Ovary (tissue), 7 donors: ENCODE measurements at regions not wholly inside any gene's neighbourhood (a gene's known extent, or its start where the extent isn't known, plus 50 kb on each side); places are given as distances from the start of the nearest gene placed in this dataset.
"Not testable (repeated sequence)": the region's sequence is repeated elsewhere in the genome, so short reads cannot be mapped to it uniquely, and the experiment has no call there.

Experiments used
- DNase-seq, 5 donors: peaks; one replicate each; pipeline ENCODE4 v3.0.0-alpha.2; 2019 to 2020
- H3K27ac ChIP-seq, 2 donors: fragments of 200-600 bp; one replicate each; pipeline versions ENCODE4 v1.5.1 to v1.8.0; 2019 to 2022
- H3K27me3 ChIP-seq: fragments of 200-600 bp; one replicate; pipeline ENCODE4 v1.8.0; 2022
- H3K36me3 ChIP-seq: fragments of 200-600 bp; sonication (generic); one replicate; pipeline ENCODE4 v1.5.1; 2019
- H3K4me1 ChIP-seq: one replicate; pipeline ENCODE4 v1.8.1; 2013; ENCODE audit warnings: mild to moderate bottlenecking, moderate library complexity; ENCODE audit not compliant: insufficient read depth
- H3K4me3 ChIP-seq: fragments of 200-600 bp; sonication (generic); one replicate; pipeline ENCODE4 v1.5.1; 2017
- H3K9me3 ChIP-seq, 2 donors: fragments of 200-600 bp in 1 of 2; sonication (generic) in 1 of 2; one replicate each; pipeline versions ENCODE4 v1.5.1 to v1.8.1; 2013 to 2019; ENCODE audit warnings: mild to moderate bottlenecking in 1 of 2, moderate library complexity in 1 of 2
- CTCF ChIP-seq, 3 donors: fragments of 450-650 bp in 2 of 3; fragments of 200-600 bp in 1 of 3; IDR thresholded peaks; one replicate each; pipeline versions ENCODE4 v1.5.1 to v1.8.0; 2016 to 2022; ENCODE audit warnings: antibody characterized with exemption in 3 of 3, mild to moderate bottlenecking in 1 of 3
- EP300 ChIP-seq: sonication (generic); formaldehyde crosslinking; IDR thresholded peaks from one replicate; pipeline ENCODE4 v1.6.1; 2017; ENCODE audit warnings: antibody characterized with exemption
- POLR2A ChIP-seq: fragments of 450-650 bp; IDR thresholded peaks from one replicate; pipeline ENCODE4 v1.6.1; 2017; ENCODE audit warnings: antibody characterized with exemption, mild to moderate bottlenecking, moderate library complexity
- WGBS, 3 donors: extraction: QIAGEN DNeasy Blood & Tissue Kit in 1 of 3; methylation state at CpG; one replicate each; pipeline versions ENCODE4 v1.1.5 to v1.1.7; 2013 to 2017; 5-methylcytosine and 5-hydroxymethylcytosine counted together
- intact Hi-C, 4 donors: fragments of 100-400 bp; cut with DNase I; formaldehyde crosslinking; loops; one replicate each; pipeline versions ENCODE4 v1.11.0 to v1.15.1; 2022 to 2023
- donor health status: DM: no; HTN: no; CAD: no; lungs with moderate emphysema.
- donor health status: DM: no; HTN: no; CAD: no.
- donor health status: Bipolar disorder and iron deficiency.
- donor health status: DM: no; HTN: no; CAD: no.
- donor health status: DM: yes; HTN: yes; CAD: no.

- no peak for DNase-seq
- Histone ChIP-seq H3K4me3 (no peak overlapping the region), H3K4me1 (no peaks in the 10 kb centered on the region), H3K27ac (no peak overlapping the region), H3K36me3 (no peaks in the 10 kb centered on the region), H3K9me3 (no peaks in the 10 kb centered on the region), H3K27me3 (no peaks in the 10 kb centered on the region)
- intact Hi-C loops: no loop called here
- 55 to 63% (median 61%) methylated on average over 3 of the region's 3 CpGs for WGBS, 3 donors
- TF ChIP-seq EP300: no peak
- no peak for TF ChIP-seq POLR2A
- TF ChIP-seq CTCF (IDR thresholded peaks at IDR 0.05): no peak
Measured at GRCh38 chr1:188164459-188164858, 1335.7 kb downstream of the PLA2G4A start.

GRCh38 chr1:188166654-188167053, 1337.9 kb downstream of the PLA2G4A start:
- no peaks in the 10 kb centered on the region for H3K36me3 ChIP-seq
- no peak overlapping the region for H3K27ac ChIP-seq
- H3K27me3 ChIP-seq: no peaks in the 10 kb centered on the region
- 10 to 36% (median 16%) methylated on average over 1 of the region's 1 CpG for WGBS, 3 donors
- TF ChIP-seq CTCF (IDR thresholded peaks at IDR 0.05): no peak
- TF ChIP-seq POLR2A: no peak
- no peak for TF ChIP-seq EP300
- no peaks in the 10 kb centered on the region for H3K4me1 ChIP-seq
- no peak for DNase-seq
- no peak overlapping the region for H3K4me3 ChIP-seq
- intact Hi-C loops: no loop called here
- H3K9me3 ChIP-seq: no peaks in the 10 kb centered on the region

GRCh38 chr1:188169971-188170370, 1341.2 kb downstream of the PLA2G4A start:
- no peaks in the 10 kb centered on the region for H3K27me3 ChIP-seq
- WGBS, 3 donors: 83 to 91% (median 88%) methylated on average over 1 of the region's 1 CpG
- DNase-seq: no peak
- no peak overlapping the region for H3K4me3 ChIP-seq
- intact Hi-C loops: no loop called here
- H3K27ac ChIP-seq: no peak overlapping the region
- no peaks in the 10 kb centered on the region for H3K9me3 ChIP-seq
- TF ChIP-seq POLR2A (no peak), EP300 (no peak), CTCF (IDR thresholded peaks at IDR 0.05) (no peak)
- H3K36me3 ChIP-seq: no peaks in the 10 kb centered on the region
- H3K4me1 ChIP-seq: no peaks in the 10 kb centered on the region

- intact Hi-C loops: no loop called here
- no peaks in the 10 kb centered on the region for H3K4me1 ChIP-seq
- no peak for DNase-seq
- 91 to 98% (median 98%) methylated on average over 1 of the region's 1 CpG for WGBS, 3 donors
- no peaks in the 10 kb centered on the region for H3K36me3 ChIP-seq
- no peak for TF ChIP-seq EP300
- TF ChIP-seq CTCF (IDR thresholded peaks at IDR 0.05): no peak
- TF ChIP-seq POLR2A: no peak
- H3K4me3 ChIP-seq: no peak overlapping the region
- no peak overlapping the region for H3K27ac ChIP-seq
- no peaks in the 10 kb centered on the region for H3K9me3 ChIP-seq
- H3K27me3 ChIP-seq: no peaks in the 10 kb centered on the region
Measured at GRCh38 chr1:188170411-188170810, 1341.7 kb downstream of the PLA2G4A start.

GRCh38 chr1:188170935-188171334, 1342.2 kb downstream of the PLA2G4A start:
- no peaks in the 10 kb centered on the region for H3K4me1 ChIP-seq
- no peaks in the 10 kb centered on the region for H3K9me3 ChIP-seq
- DNase-seq: no peak
- intact Hi-C loops: no loop called here
- 78 to 90% (median 85%) methylated on average over 1 of the region's 1 CpG for WGBS, 3 donors
- no peak overlapping the region for H3K27ac ChIP-seq
- TF ChIP-seq EP300 (no peak), POLR2A (no peak), CTCF (IDR thresholded peaks at IDR 0.05) (no peak)
- H3K4me3 ChIP-seq: no peak overlapping the region
- no peaks in the 10 kb centered on the region for H3K27me3 ChIP-seq
- H3K36me3 ChIP-seq: no peaks in the 10 kb centered on the region

GRCh38 chr1:188182063-188182462, 1353.3 kb downstream of the PLA2G4A start:
- H3K4me1 ChIP-seq, DNase-seq, H3K4me3 ChIP-seq, H3K27ac ChIP-seq, H3K36me3 ChIP-seq, H3K27me3 ChIP-seq, H3K9me3 ChIP-seq, intact Hi-C loops: not testable (repeated sequence)
- WGBS, 3 donors: 84 to 86% (median 86%) methylated on average over 9 to 10 of the region's 10 CpGs
